ENCODE measurements at regions not wholly inside any gene's neighbourhood (a gene's known extent, or its start where the extent isn't known, plus 50 kb on each side); places are given as distances from the start of the nearest gene placed in this dataset.
"Not testable (repeated sequence)": the region's sequence is repeated elsewhere in the genome, so short reads cannot be mapped to it uniquely, and the experiment has no call there.

DNA sequence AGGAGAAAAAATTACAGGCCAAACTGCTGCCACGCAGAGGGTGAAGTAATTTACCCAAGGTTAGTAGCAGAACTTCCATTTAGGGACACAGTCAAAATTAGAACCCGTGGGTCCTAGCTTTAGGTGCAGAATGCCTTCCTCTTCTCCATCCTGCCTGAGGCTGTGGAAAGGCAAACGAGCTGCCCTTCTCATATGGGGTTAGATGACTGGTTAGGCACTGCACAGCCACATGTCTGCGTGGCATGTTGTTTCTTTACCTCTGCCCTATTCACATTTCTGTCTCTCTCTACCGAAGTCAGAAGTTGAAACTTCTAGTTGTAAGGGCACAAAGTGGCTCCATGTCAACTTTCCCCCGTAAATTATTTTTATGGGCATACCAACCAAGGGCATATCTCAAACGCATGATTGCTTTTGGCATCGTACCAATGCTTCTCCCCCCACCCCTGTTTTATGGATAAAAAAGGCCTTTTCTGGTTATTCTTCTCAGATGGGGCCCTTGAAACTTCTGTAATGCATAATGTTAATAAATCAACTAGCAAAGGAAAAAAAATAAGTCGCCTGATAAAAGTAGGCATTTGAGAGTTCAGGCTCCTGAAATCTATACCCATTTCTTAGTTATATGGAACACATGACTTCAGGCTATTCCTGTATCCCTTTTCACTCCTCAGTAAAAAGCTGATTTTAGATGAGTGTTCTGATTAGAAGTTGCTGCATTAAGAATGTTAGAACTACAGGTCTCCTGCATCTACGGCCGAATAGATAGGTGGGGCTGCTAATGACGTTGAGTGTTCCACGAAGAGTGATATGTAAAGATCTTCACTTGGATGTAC, 139.6 kb upstream of the NRIP1 start:
- DNase-seq (ENCODE audit: low spot score): no peak

DNA sequence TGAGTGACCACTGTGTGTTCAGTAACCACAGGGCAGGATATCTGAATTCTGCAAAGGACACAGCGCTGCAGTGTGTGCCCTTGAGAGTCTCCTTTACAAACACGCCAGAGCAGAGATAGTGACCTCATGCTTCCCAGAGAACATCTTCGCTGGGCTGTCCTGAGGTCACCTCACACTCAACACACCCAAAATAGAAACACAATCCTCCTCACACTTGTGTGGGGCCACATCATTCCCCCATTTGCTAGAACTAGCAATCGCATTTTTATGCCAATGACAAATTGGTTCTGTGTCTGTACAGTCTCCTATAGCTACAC, 140.1 kb upstream of the NRIP1 start:
- DNase-seq (ENCODE audit: low spot score): no peak

DNA sequence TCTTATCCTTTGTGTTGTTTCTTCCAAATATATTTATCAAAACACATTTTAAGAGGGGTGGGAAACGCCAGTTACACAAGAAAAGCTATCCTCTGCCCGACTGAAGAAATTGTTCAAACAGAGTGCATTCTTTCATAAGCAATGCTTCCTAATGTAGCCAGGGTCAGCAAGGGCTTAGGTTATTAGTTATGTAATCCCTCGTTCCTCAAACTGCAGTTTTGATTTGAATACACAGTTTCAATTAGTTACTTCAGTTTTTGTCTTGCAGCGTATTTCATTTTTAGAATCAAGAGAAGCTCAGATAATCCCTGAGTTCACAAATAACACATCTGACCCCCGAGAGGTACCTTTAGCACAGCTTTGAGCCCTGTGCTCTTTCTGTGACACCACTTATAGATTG, 141.7 kb upstream of the NRIP1 start:
- no peak for DNase-seq (ENCODE audit: low spot score)

DNA sequence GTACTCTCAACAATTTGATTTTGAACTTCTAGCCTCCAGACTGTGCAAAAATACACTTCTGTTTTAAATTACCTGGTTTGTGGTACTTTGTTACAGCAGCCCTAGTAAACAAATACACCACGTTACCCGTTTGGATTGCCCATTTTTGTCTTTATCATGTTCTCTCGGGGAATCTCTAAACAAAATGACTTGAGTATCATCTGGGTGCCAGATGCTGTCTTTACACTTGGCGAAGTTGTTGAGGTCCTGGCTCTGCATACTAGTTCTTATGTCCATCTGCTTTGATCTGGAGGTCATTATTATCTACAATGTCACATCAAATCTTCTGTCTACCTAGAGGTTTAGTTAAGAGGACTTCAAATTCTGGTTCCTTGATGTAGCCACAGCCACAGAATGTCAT, 142.4 kb upstream of the NRIP1 start:
- no peak for DNase-seq (ENCODE audit: low spot score)

DNA sequence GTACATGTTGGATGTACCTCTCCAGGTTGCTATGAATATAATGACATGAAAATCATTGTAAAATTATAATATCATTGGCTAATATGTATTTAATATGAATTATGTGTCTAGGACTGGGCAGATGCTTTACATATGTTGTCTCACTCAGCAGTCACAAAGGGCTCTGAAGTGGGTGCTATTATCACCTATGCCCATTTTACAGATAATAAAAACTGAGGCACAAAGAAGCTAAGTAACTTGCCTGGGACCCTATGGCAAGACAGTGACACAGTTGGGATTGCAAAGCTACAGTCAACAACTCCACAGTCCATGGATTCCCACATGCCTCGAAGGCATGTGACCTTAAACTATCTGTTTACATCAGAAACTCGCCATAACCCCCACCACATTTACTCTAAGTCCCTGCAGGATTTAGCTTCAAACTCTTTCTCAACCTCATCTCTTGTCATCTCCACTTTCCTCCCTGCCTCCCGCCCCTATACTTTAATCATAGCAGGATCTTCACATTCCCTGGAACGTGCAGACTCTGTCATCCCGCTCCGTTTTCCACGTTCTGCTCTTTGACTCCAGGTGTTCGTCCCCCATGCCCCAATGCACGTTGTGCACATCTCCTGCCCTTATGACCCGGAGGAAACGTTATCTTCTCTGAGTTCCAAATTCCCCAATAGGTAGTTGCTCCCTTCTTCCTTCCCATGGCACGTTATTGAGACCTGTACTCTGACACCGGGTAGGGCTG, 143.0 kb upstream of the NRIP1 start:
- no peak for DNase-seq (ENCODE audit: low spot score)

DNA sequence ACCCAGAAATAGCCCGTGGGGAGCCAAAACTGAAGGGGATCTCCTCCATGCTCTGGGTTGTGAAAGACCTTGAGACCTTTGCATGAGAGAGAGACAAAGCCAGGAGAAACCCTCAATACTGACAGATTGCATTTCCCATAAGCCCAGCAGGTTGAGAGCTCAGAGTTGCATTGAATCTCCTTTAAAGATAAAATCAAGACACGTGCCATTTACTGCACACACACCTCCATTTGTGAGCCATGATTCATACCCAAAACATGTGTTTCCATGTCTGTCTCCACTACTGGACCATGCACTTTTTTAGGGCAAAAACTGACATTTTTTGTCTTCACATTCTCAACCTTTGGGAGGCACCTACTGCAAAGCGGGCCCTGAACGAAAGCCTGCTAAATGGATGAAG, 144.0 kb upstream of the NRIP1 start:
- no peak for DNase-seq (ENCODE audit: low spot score)

DNA sequence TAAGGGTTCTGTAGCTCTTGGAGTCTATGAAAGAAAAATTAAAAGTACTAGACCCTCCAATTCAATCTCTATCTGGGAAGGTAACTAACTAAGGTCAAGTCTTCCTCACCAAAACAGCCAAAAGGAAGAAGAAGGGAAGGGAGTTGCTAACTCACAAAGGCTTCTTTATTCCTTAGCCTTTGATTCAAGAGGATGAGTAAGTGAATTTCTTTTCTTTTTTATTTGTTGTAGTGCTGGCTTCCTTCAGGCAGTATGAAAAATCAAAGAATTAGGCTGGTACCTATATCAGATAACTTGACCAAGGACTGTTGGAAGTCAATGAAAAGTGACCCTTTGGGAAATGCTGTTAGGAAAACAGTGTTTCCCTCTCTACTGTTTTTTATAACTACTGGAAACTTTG, 144.4 kb upstream of the NRIP1 start:
- no peak for DNase-seq (ENCODE audit: low spot score)

DNA sequence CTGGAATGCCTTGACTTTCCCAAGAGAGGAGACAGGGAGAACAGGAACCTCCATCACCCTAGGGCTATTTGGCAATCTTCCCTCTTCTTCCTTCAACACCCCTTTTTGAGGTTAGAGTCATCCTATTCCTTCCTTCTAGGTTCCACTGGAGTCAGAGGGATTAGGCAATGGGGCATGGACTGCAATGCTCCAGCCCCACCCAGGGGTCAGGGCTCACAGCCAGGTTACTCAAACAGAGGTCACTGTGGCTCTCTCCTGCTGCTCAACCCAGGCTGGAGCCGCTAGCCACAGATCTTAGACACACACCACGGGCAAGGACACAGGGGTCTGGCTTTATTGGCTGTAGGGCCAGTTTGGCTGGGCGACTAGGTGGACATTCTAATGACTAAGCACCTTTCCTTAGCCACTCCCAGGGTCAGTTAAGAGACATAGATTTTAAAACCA, 145.5 kb upstream of the NRIP1 start:
- DNase-seq (ENCODE audit: low spot score): no peak

DNA sequence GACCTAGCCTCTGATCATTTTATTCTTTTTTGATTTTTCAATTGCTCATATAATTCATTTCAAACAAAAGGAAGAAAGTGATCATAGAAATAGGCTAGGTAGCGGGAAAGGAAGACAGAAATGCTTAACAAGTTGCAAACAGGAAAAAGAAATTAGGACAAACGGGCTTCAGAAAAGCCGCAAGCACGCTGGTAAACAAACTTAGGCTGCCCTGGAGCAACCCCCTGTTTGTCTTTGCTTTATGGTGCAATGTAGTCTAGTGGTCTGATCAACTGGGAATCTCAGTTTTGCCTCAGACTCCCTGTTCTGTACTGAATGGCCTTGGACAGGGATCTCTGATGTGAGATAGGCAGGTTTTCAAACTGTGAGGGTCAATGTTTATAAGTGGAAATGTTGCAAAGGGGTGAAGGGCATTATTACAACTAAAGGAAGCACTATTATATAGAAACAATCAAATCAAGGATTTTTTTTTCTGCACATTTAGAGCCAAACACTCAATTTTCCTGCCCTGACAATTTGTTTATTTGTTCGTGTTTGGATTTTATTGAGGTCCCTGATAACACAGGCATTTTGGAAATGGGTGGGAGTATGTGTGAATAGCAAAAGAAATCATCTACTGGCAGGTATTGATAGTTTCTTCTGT, 146.8 kb upstream of the NRIP1 start:
- no peak for DNase-seq (ENCODE audit: low spot score)

DNA sequence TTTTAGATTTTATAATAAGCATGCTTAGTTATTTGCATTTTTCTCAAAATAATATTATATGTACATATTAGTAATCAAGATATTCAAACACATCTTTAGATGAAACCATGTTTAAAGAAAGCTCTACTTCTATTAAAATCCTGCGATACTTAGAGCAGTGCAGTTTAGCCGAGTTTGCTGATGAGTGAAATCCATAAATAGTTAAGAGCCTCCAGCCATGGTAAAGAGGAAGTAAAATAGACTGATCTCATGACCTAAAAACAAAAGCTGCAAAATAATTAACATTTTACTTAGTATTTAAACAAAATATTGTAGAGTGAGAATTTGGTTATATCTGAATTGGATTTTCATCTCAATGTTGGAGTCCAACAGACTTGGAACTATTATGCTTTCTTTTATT, 147.4 kb upstream of the NRIP1 start:
- DNase-seq (ENCODE audit: low spot score): no peak

DNA sequence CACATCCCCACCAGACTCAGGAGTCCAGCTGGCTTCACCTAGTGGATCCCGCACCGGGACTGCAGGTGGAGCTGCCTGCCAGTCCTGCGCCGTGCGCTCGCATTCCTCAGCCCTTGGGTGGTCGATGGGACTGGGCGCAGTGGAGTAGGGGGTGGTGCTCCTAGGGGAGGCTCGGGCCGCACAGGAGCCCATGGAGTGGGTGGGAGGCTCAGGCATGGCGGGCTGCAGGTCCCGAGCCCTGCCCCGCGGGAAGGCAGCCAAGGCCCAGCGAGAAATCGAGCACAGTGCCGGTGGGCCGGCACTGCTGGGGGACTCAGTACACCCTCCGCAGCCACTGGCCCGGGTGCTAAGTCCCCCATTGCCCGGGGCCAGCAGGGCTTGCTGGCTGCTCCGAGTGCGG, 153.7 kb upstream of the NRIP1 start:
- DNase-seq (ENCODE audit: low spot score): not testable (repeated sequence)

DNA sequence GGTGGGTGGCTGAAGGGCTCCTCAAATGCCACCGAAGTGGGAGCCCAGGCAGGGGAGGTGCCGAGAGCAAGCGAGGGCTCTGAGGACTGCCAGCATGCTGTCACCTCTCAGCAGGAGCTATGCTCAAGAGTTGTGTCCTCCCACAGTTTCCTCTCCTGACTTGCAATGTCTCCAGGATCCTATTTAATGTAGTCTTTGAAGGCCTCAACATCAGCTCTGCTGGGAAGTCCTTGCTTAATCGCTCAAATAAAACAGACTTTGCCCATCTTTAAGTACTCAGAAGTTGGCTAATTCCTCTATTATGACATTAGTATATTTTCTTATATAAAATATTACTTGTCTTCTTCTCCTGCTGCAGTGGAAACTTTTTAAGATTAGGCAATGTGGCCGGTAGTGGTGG, 154.2 kb upstream of the NRIP1 start:
- no peak for DNase-seq (ENCODE audit: low spot score)

DNA sequence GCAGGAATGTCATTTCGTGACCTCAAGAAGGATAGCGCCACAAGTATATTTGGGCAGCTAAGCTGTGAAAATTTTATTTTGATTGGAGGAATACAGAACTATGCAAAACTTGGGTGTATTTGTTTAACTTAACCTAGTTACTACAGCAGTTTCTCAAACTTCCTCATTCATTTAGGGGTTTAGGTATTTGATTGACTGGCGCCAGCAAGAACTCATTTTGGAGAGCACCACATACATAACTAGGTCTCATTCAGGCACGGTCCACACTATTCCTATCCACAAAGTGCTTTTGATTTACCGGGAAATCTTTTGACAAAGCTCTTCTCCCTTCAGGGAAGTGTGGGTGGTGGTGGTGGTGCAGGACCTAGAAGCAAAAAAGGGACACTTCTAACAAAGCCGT, 155.1 kb upstream of the NRIP1 start:
- no peak for DNase-seq (ENCODE audit: low spot score)

DNA sequence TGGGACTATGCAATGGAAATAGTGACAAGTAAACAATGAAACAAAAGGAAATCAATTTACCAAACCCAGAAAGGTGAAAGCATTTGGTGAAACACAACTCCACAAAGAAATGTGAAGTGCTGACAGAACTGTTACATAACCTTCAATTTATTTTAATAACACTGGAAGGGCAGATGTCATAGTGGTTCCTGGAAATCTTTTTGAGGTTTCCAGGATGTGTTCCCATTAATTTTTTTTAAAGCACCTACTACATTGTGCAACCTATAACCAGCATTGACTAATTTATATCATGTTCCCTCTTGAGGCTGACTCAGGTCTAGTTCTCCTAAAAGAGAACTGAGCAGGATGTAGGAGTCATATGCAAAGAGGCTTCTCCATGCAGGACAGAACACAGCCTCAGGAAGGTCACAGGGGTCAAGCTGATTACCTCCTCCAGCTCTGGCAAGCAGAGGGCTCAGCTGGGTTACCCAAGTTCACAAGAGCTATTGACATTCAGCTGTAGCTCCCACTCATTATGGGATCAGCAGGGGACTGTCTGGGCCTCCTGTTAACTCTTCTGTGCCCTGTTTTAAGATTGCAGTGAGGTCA, 157.1 kb upstream of the NRIP1 start:
- DNase-seq (ENCODE audit: low spot score): no peak

DNA sequence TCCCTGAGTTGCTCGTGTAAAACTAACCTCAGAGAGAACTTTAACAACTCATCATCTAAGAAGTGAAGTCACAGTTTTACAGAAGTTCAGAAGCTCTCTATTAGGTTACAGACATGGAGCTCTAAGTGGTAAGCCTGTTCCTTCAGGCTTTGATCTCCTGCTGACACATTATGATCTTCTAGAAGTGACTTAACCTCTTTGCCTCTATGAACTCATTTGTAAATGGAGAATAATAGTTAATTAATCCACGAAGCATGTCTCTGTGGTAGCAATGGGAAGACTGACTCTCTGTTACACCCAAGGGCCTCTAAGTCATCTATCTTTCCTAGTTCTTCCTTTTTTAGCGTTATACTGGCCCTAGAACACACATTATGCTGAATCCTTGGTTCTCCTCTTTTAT, 157.9 kb upstream of the NRIP1 start:
- DNase-seq (ENCODE audit: low spot score): no peak

DNA sequence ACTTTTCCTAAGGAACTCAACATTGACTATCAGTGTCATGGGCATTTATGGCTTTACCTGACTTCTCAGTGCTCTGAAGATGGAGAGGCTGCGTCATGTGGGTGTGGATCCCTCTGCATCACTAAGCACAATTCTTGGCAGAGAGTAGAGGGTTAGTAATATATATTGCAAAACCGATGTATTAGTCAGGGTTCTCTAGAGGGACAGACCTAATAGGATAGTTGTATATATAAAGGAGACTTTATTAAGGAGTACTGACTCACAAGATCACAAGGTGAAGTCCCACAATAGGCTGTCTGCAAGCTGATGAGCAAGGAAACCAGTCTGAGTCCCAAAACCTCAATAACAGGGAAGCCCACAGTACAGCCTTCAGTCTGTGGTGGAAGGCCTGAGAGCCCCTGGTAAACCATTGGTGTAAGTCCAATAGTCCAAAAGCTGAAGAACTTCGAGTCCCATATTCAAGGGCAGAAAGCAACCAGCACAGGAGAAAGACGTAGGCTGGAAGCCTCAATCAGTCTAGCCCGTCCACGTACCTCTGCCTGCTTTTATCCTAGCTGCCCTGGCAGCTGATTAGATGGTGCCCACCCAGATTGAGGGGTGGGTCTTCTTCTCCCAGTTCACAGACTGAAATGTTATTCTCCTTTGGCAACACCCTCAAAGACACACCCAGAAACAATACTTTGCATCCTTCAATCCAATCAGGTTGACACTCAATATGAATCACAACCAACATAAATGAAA, 159.7 kb upstream of the NRIP1 start:
- DNase-seq (ENCODE audit: low spot score): no peak

DNA sequence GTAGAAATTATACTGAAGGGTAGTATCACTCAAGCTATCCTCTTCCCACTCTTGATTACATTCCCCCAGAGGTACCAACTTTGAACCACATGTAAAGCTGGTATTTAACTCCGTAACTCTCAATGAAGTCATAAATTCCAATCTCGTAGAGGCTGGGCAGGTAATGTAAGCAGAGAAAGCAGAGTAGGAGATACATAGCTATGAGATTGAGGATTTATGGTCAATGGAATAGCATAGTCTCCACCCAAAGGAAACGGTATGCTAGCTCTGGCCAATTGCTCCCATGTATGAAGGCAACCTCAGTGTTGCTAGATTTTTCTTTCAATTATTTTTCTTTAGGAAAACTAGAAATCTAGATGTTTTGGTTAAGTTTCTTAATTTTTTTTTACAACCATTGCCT, 163.1 kb upstream of the NRIP1 start:
- DNase-seq (ENCODE audit: low spot score): no peak

DNA sequence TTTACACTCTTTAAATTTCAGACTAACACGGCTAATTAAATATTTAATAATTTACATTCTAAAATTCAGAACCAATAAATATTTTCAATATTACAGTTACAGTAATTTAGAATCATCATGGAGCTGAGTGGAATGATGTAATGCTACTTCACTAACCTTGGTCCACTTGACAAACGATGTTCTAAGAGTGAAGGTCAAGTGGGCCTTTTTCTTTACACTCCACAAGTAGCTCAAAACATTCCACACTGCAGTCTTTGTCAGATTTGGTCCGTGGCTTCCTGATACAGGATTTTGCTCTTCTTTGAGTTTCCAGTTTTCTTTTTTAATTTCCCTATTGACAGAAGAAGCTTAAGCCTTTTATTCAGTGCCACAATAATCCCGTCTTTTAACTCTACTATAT, 164.6 kb upstream of the NRIP1 start:
- no peak for DNase-seq (ENCODE audit: low spot score)

DNA sequence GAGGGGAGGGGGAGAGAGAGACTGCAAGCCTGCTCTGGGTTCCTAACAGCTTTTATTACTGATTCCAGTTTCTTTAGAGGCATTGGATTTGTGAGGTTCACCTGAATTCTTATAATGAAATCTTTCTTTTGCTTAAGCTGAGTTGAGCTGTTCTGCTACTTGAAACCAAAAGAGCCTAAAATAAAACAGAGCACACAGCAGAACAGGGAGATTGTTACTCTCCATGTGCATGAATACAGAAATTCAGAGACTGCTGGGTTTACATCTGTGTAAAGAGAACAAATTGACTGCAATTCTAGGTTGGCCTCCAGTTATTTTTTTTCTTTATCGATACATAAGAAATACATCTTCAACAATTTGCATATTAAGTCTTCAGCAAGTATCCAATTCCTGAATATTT, 168.8 kb upstream of the NRIP1 start:
- no peak for DNase-seq (ENCODE audit: low spot score)

DNA sequence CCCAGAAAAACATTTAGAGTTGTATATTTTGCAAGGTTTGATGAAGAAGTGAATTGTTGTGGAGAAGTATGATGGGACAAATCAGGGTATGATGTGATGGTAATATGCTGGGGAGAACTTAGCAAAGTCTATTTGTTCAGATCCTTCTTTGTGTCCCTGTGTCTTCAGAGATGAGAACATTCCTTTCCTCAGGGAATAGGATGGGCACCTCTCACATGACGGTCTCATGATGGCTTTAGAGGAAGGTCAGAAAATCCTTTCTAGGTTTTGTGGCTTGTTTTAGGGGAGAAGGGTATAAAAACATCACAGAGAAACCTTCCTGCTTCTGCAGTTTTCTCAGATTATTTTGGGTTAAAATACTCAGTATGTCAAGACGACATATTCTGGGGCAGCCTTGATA, 171.3 kb upstream of the NRIP1 start:
- DNase-seq (ENCODE audit: low spot score): no peak

DNA sequence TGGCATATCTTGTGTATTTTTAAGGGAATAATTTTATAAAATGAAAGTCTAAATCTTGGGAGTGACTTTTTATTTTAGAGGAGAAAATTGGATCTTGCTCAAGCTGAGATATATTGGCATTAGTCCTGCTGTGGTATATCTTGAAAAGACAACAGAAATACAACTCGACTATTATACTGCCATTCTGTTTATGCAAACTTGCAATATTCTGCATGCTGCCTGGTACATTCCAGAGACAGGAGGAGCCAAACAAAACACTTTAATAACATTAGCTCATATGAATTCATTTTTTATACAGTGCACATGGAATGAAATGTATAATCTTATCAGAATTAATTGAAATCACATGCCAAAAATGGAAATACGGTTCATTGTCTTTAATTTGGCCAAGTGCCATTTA, 176.0 kb upstream of the NRIP1 start:
- DNase-seq (ENCODE audit: low spot score): no peak

DNA sequence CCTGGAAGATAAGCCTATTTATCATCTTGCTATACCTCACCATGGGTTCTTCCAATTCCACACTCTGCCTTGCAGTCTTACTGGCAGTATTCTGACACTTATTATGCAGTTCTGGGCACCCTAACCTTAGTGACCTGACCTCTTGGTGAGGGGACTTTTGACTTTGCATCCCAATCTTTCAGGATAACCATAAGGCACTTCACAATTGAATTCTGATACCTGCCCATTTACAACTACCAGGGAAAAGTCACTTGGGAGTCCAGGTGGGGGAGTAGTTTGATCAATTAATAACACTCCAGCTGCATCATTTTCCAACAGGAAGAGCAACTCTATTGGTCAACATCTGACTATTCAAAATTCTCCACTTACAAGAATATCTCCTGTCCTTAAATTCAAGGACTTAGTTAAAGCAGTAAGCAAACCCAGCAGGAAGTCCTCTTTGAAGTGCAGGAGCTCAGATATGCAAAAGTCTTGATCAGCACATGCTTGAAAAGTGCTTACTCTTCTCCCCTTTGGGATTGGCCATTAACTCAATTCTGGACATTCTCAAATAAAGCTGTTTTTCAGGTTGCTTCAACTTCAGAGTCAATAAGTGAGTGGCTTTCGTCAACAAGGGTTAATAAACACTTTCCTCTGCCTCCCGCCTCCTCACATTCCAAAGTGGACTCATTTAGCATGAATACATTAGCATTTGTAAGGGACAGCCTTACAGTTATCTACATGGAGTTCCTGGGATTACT, 177.4 kb upstream of the NRIP1 start:
- DNase-seq (ENCODE audit: low spot score): no peak
